Glomerular visceral epithelial cell (primary cell): ENCODE measurements at regions not wholly inside any gene's neighbourhood (a gene's known extent, or its start where the extent isn't known, plus 50 kb on each side); places are given as distances from the start of the nearest gene placed in this dataset.

Experiments used
- DNase-seq: peaks from one replicate; pipeline ENCODE4 v3.0.0-alpha.2; 2016; ENCODE audit errors: extremely low spot score

DNA sequence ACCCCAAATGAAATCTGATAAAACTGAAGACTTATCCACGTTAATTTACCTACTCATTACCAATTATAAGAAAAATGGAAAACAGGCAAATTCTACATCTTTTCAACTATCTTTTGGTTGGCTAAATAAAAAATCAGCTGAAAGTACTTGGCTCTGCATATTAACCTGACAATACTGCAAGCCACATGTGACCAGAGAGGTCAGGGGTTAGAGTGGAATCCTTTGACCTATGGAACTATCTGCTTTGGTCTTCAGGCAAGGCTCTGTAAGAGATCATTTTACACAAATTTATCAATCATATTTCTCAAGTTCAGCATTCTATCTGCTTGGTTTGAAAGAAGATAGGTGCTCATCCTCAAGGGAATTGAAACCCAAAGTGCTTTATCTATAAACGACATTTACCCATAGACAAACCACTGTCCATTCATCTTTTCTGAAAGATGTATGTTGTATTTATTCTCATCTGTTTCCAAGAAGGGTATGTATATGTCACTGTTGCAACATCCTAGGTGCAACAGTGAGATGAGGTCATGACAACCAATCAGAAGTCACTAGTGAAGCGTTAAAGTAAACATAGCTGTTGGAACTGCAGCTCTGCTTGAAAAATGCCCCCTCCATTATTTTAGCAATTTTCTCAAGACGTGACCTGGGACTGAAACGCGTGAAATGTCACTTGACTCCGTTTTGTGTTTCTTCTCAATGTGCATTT is 144.9 kb upstream of the POU5F2 start:
- no peak for DNase-seq

DNA sequence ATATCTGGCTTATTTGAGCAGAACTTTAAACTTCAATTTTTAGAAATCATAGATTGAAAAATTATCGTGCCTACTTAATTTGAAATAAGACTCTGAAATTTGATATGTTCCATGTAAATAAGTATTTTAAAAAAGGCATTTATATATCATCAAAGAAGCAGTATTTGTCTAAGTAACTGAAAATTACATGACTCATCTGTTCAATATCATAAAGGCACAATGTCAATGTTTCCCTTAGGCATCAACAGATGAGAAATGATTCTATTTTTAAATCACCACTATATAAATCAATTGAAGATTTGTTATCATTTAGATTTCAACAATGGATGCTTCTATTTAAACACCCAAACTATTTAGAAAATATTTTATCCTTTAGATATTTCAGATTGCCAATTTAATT is 142.9 kb upstream of the POU5F2 start:
- no peak for DNase-seq

DNA sequence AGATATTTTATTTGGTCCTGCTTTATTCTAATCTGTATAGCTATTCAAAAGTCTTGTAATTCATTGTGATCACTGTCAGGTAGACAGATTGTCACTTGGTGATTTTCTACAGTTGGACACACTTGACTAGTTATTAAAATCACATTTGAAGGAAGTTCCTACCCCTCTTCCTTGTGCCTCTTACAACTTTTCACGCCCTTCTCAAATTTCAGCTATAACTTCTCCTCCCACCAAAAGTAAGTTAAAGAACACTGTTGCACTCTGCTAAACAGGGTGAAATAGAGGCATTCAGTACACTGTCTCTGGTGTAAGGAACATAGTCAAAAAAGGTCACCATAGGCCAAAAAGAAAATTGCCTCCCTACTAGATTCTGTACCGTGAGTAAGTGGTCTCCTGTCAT is 142.1 kb upstream of the POU5F2 start:
- no peak for DNase-seq

DNA sequence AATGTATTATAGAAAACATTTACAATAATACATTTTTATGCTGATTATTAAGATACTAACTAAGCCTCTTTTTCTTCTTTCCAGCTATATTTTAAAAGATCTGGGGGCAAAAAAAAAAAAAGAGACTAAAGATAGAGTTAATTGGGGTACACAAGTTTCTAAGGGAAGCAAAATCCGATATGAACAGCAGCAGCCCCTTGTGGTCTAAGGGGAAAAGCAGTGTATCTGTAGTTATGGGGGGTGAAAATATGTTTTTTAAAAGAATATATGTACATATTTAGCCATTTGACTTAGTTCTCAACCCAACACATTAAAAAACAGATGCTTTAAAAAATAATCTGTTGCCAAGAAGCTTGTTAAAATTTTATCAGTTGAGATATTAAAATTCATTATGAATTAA is 134.3 kb upstream of the POU5F2 start:
- DNase-seq, result no peak

DNA sequence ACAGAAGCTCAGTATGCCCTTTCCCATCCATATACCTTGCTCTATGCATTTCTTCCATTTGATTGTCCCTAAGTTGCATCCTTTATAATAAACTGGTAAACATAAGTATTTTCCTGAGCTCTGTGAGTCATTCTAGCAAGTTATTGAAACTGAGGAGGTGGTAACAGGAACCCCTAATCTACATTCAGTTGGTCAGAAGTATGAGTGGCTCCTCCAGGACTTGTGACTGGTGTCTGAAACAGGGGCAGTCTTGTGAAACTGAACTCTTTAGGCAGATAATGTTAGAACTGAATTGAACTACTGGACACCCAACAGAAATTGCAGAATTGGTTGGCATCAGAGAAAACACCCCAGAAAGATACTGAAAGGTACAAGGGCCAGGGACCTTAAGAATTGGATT is 133.1 kb upstream of the POU5F2 start:
- DNase-seq, result no peak

DNA sequence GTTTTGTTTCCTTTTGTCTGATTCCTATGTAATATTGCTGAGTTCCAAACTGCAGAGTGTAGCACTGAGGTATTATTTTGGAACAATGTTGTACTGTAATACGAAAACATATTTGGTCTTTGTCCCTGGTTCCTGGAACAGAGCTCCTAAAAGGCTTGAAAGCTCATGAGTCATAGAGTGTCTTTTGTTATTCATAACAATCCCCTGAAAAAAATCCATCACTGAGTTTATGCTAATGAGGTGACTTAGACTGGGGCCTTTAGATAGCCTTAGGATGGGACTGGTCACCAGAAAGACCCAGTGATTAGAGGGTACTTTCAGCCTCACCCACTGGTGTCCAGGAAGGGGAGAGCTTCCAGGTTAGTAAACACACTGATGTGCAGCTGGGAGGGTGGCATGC is 132.7 kb upstream of the POU5F2 start:
- no peak for DNase-seq

DNA sequence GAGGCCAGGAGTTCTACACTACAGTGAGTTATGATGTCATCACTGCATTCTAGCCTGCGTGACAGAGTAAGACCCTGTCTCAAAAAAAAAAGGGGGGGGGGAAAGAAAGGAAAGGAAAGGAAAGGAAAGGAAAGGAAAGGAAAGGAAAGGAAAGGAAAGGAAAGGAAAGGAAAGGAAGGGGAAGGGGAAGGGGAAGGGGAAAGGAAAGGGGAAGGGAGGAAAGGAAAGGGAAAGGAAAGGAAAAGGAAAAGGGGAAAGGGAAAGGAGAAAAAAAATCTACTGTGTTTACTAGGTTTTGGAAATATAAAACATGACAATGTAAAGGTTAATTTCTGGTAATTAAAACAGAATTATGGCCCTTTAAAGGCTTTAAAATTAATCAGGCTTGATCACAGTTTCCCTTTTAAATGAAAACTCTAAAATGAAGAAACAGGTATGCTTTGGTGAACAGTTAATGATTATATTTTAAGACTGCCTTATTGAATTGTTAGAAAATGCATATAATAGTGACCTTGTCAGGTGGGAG is 131.9 kb upstream of the POU5F2 start:
- DNase-seq, result no peak

DNA sequence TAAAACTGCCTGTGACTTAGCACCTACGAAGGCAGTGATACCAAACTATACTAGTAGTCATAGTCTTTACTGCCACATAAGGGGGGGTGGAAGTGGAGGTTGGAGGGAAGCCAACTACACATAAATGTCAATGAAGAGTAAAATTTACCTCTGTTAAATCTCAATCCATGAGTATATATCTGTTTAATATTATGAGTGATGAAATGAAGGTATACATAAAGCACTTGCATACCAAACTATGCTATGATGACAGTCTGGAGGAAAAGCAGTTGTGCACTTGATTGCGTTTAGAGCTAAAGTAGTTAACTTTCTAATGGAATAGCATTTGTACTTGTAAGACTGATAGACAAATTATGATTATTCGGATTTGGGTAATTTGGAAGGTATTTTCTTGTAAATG is 129.2 kb upstream of the POU5F2 start:
- no peak for DNase-seq

DNA sequence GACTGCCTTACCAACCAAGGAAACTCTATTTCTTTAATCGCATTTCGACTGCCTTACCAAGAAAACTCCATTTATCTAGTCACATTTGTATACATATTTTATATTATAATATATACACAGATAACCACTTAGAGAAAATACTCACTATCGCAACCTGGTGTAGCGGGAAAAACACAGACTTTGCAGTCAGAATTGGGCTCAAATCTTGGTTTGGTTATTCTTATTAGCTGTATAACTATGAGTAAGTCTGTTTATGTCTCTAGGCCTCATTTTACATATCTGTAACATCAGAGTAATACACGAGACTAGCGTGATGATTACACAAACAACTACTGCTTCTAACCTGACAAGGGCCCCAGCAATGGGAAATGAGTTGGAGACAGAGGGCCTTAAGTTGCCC is 127.5 kb upstream of the POU5F2 start:
- DNase-seq, result no peak

DNA sequence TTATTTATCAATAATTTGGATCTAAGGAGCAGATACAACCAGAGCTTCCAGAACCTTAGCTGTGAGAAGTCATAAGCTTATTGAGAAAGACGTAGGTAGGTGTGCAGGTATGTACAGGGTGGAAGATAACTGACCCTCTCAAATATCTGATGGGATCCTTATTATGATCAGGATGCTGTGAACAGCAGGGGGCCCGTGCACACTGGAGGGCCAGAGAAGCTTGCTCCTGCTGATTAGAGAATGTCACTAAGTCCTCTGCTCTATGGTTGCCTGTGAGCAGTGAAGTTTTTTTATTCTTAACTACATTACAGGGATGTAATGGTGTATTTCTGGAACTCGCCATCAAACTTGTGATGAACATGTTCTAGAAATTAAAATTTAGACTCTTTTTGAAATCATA is 108.9 kb upstream of the POU5F2 start:
- DNase-seq, result no peak

DNA sequence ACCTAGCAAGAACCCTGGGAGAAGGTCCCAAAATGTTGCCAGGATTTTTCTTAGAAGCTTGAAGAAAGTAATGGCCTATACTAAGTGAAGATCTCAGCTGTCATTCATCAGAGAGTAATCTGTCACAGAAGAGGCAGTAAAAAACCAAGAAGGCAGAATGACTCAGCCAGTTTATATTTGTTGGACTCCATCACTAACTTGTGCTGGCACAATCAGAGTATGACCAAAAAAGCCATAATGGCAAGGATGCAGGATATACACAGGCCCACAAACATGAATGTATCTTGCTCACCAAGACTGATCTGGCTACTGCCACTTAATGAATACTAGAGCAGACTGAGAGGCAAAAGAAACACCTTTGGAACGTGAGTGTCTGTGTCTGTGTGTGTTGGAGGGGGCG is 104.0 kb upstream of the POU5F2 start:
- DNase-seq, result no peak

DNA sequence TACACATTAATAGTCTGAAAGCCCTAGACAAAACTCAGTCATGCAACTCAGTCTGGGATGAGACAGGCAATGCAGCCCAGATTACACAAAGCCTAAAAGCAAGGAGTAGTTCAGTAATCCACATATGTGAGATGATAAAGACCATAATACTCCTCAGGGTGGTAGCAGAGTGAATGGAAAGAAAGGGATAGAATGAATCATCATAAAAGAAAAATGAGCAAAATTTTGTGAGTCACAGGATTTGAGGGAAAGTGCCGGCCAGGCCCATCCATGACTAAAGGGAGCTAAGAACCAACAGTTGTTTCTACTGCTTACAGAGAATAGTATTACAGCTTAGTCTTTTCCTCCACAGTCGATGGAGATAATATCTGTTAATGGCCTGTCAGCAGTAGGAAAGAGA is 90.0 kb upstream of the POU5F2 start:
- peak; percentile 60 for DNase-seq

DNA sequence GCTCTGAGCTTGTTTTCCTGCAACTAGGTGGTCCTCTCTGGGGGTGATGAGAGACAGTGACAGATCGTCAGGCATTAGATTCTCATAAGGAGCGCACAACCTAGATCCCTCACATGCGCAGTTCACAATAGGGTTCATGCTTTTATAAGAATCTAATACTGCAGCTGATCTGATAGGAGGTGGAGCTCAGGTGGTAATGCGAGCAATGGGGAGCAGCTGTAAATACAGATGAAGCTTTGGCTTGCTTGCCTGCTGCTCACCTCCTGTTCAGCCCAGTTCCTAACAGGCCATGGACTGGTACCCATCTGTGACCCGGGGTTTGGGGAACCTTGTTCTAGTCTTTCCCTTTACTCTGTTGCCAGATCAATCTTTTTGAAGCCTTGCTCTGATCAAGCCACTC is 89.5 kb upstream of the POU5F2 start:
- DNase-seq, result no peak

DNA sequence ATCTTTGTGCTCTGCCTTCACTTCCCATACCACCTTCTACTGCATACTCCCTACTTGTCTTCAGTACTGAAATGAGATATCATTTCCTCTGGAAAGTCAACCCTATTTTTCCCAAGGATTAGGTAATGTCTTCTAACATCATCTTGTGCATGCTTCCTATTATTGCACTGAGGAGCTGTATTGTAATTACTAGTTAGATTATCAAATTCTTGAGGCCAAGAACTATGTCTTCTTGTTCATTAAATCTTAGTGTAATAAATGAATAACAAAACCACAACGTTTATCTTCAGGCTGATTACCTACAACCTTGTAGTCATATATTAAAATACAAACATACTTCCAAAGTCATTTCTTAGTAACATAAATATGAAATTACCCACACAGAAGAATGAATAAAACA is 87.9 kb upstream of the POU5F2 start:
- no peak for DNase-seq

DNA sequence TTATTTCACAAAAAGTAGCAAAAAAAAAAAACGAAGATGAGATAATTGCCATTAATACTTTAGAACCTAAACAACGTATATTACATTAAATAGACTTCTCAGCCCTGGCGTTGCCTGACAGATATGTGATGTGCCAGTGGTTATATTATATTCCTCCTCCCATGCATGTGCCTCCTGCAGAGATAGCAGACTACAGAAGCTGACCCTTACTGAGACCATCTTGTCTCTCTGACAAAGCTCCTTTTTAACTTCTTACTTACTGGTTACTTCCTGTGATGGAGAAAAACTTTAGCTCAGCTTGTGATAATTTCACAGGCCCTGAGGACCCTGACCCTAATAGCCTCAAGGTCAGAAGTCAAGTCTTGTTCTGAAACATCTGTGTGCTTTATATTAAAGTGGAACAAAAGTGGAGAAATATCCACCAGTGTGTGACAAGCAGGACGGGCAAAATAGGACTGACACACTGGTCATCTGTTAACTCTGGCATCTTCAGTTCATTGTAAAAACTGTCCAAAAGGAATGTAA is 80.6 kb upstream of the POU5F2 start:
- DNase-seq, result no peak

DNA sequence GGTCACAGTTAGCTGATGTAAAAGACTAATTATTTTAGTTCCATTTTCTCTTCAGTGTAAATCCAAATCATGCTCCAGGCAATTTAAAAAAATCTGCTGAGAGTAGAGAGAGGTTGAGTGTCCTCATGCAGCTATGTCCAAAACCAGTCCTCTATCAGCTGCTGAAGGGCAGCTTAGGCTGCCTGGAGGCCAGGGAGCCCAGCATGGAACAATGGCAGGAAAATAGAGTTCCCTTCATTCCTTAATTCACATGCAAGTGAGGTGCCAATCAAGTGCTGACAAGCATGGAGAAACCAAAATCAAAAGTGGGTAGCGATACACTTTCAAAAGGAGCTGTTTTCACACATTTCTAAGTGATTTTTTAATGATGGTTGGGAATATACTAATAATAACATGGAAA is 78.3 kb upstream of the POU5F2 start:
- DNase-seq, result no peak

DNA sequence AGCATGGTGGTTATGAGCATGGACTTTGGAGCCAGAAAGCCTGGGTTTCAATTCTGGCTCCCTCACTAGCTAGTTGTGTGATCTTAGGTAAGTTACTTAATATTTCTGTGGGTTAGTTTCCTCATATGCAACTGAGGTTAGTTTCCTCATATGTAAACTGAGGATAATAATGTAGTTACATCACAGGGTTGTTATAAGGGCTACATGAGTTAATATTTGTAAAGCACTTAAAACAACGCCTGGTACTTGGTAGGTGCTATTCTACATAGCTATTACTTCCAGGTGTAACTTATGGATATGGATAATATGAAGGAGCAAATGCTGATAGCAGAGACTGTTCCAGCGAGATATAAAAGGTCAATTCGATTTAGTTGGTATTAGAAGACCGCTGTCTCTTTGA is 69.4 kb upstream of the POU5F2 start:
- no peak for DNase-seq

DNA sequence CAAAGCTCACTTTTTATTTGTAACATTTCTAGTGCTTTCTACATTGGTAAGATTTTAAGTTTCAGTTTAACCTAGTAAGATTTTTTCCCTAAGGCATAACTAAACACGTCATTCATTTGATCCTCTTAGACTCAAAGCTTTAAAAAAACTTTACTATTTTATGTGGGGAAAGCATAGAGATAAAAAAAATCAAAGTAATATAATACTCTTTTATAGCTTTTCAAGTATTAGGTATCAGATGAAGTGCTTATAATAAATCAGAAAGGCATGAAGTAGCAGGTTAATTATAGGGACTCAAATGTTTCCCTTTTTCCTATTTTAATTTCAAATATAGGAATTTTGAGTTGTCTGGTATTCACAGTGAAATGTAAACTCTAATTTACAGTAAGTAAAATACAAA is 68.0 kb upstream of the POU5F2 start:
- no peak for DNase-seq

DNA sequence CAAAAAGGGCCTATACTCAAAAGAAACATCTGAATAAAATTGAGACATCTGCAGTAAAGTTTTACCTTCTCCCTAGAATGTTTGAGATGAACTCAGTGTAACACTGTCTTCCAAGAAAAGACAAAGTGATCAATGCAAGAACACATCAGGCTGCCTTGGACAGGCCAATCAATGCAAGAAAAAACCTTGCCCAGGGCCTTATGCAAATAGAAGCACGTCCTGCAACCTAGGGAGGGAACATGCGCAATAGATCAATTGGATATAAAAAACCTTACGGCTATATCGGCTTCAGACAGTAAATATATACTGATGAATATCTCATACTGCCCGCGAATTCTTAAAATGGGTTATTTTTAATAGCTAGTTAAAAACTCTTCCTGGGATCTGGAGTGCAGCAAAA is 66.4 kb upstream of the POU5F2 start:
- no peak for DNase-seq

DNA sequence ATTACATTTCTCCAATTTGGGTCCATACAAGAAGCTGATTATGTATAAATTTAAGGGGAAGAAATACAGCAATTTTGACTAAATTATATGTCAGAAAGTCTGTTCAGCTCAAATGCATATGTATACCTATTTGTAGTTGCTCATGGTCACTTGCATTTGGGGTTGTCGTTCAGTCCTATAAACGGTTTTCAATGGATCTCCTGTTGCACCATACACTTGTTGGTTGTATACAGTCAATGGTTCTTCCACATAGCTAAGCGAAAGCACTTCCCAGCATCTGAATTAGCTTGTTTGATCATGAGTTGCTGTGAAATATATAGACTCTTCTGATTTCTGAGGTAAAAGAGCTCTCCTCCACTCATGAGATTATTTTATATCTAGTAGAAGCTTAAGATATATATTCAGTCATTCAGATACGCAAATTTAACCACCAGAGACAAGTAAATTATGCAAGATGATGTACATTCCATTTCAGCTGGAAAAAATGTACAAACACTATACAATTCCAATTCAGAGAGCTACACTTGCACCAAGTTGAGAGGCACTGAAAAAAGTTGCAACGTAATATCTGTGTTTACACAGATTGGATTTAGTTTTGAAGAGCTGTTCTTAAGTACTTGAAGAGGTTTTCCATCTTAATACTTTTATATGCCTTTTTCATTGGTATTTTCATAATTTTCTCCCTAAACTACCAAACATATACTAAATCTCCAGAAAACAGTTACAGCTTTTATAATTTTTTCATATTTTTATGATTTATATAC is 64.4 kb upstream of the POU5F2 start:
- no peak for DNase-seq

DNA sequence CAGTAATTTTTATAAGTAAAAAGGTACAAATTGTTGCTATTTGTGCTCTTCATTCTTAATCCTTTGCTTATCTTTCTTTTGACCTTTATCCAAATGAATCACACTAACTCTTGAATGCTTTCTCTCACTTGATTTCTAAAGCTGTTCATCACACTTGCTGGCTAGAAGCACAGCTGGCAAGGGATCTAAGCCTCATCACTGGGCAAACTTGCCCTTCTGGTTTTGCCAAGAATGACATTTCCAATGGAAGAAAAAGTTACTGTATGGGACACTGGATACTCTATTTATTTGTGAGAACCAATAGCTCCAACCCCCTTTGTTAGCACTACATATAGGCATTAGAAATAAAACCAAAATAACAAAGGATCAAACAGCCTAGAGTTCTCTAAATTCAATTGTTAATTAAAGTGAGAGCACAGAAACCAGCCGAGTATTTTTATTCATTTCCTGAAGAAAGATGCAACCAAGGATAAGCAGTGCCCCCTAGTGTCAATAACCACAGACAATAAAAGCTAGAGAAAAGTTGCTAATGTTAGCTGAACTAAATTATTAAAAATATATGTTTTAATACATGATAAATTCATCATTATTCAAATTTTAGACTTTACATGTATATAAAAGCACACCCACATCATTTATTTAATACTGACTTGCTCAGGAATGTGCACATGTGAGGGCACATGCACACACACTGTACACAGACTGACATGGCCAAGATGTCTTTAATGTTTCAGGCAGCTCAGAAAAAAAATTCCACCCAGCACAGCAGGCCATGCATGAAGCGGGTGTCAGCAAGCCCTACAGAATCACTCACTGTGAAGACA is 59.8 kb upstream of the POU5F2 start:
- DNase-seq, result peak; percentile 52

DNA sequence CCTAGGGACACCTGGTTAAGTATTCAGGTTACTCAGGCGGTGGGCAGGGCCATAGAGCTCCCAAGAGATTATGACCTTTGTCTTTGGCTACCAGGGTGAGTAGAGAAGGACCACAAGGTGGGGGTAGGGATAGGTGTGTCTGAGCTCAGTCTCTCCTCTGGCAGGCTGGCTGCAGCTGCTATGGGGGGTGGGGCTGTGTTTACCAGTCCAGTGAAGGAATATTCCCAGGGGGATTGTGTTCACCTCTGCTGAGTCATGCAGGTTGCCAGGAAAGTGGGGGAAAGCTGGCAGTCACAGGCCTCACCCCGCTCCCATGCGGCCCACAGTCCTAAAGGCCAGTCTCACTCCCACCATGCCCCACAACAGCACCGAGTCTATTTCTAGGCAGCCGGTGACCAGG is 53.6 kb upstream of the POU5F2 start:
- no peak for DNase-seq
